ENCODE measurements at regions not wholly inside any gene's neighbourhood (a gene's known extent, or its start where the extent isn't known, plus 50 kb on each side); places are given as distances from the start of the nearest gene placed in this dataset.

GRCh38 chr7:10802011-10802410 lies 171.7 kb upstream of the PHF14 start:
- POLR2A ChIA-PET: no interaction called here
- Histone ChIP-seq H3K9me3 (ENCODE audit: control insufficient read depth, insufficient read depth, low read depth, low read length) (no peaks in the 10 kb centered on the region), H3K4me1 (ENCODE audit: control insufficient read depth, insufficient read depth, low read length) (no peaks in the 10 kb centered on the region), H3K36me3 (ENCODE audit: control insufficient read depth in 2 of 2, insufficient read depth in 1 of 2, low read length in 2 of 2) (no peaks in the 10 kb centered on the region), H3K4me3 (ENCODE audit: low read depth, low read length) (no peak overlapping the region), H3K27ac (ENCODE audit: extremely low read depth, low read depth, low read length) (no peak overlapping the region)
- CTCF ChIA-PET: interaction anchor here (1.1 kb wide), 1 partner anchor 87 kb away, joined by 4 read pairs; no protein-coding TSS in a partner anchor
- TF ChIP-seq ZNF704 (tag by site-specific recombination; IDR thresholded peaks at IDR 0.05): no peak
- no peak for TF ChIP-seq ZNF580 (tag by site-specific recombination; IDR thresholded peaks at IDR 0.05)
- no peak for TF ChIP-seq ZNF544 (tag by site-specific recombination; IDR thresholded peaks at IDR 0.05)
- TF ChIP-seq ZFP37 (tag by site-specific recombination; IDR thresholded peaks at IDR 0.05): no peak
- TF ChIP-seq ZNF174 (tag by site-specific recombination; IDR thresholded peaks at IDR 0.05): no peak
- TF ChIP-seq ZIC2 (tag by site-specific recombination; IDR thresholded peaks at IDR 0.05): no peak
- no peak for TF ChIP-seq ZNF449 (tag by site-specific recombination; IDR thresholded peaks at IDR 0.05)
- TF ChIP-seq ZNF623 (tag by site-specific recombination; IDR thresholded peaks at IDR 0.05): no peak
- no peak for TF ChIP-seq ZNF155 (tag by site-specific recombination; IDR thresholded peaks at IDR 0.05)
- TF ChIP-seq YY2 (tag by site-specific recombination; IDR thresholded peaks at IDR 0.05): no peak
- TF ChIP-seq ZNF157 (tag by site-specific recombination; IDR thresholded peaks at IDR 0.05): no peak
- TF ChIP-seq ZNF777 (tag by site-specific recombination; IDR thresholded peaks at IDR 0.05; ENCODE audit: borderline replicate concordance): no peak
- TF ChIP-seq HOXD13 (CRISPR knock-in tag; IDR thresholded peaks at IDR 0.05; ENCODE audit: borderline replicate concordance): no peak
- no peak for TF ChIP-seq ZBTB10 (tag by site-specific recombination; IDR thresholded peaks at IDR 0.05)
- TF ChIP-seq ZBTB26 (tag by site-specific recombination; optimal IDR thresholded peaks at IDR 0.05): no peak
- TF ChIP-seq REPIN1 (tag by site-specific recombination; IDR thresholded peaks at IDR 0.05; ENCODE audit: low read depth): no peak

GRCh38 chr7:10802526-10802925 lies 171.1 kb upstream of the PHF14 start:
- ChIA-PET POLR2A (no interaction called here), CTCF (interaction anchor here (1.1 kb wide), 1 partner anchor 87 kb away, joined by 4 read pairs; no protein-coding TSS in a partner anchor)
- Histone ChIP-seq H3K9me3 (ENCODE audit: control insufficient read depth, insufficient read depth, low read depth, low read length) (no peaks in the 10 kb centered on the region), H3K27ac (ENCODE audit: extremely low read depth, low read depth, low read length) (no peak overlapping the region), H3K36me3 (ENCODE audit: control insufficient read depth in 2 of 2, insufficient read depth in 1 of 2, low read length in 2 of 2) (no peaks in the 10 kb centered on the region), H3K4me3 (ENCODE audit: low read depth, low read length) (no peak overlapping the region), H3K4me1 (ENCODE audit: control insufficient read depth, insufficient read depth, low read length) (no peaks in the 10 kb centered on the region)
- TF ChIP-seq ZNF184 (tag by site-specific recombination; IDR thresholded peaks at IDR 0.05) (no peak), ZNF157 (tag by site-specific recombination; IDR thresholded peaks at IDR 0.05) (no peak), ZNF140 (tag by site-specific recombination; IDR thresholded peaks at IDR 0.05) (no peak), ZNF664 (tag by site-specific recombination; IDR thresholded peaks at IDR 0.05) (no peak), ZNF18 (tag by site-specific recombination; IDR thresholded peaks at IDR 0.05) (no peak), ZNF707 (tag by site-specific recombination; IDR thresholded peaks at IDR 0.05) (no peak), ZNF138 (tag by site-specific recombination; IDR thresholded peaks at IDR 0.05; ENCODE audit: borderline replicate concordance) (no peak), HOXC10 (CRISPR knock-in tag; IDR thresholded peaks at IDR 0.05) (no peak), ZNF366 (tag by site-specific recombination; conservative IDR thresholded peaks at IDR 0.05) (no peak), ZNF394 (tag by site-specific recombination; IDR thresholded peaks at IDR 0.05; ENCODE audit: borderline replicate concordance) (no peak), ZNF148 (tag by site-specific recombination; IDR thresholded peaks at IDR 0.05; ENCODE audit: borderline replicate concordance) (no peak)

Data from HEK293 (cell line).